ENCODE measurements at regions not wholly inside any gene's neighbourhood (a gene's known extent, or its start where the extent isn't known, plus 50 kb on each side); places are given as distances from the start of the nearest gene placed in this dataset.
A peak's percentile ranks its signal among the peaks of the same experiment; 100 is the strongest.
"Not testable (repeated sequence)": the region's sequence is repeated elsewhere in the genome, so short reads cannot be mapped to it uniquely, and the experiment has no call there.

DNA sequence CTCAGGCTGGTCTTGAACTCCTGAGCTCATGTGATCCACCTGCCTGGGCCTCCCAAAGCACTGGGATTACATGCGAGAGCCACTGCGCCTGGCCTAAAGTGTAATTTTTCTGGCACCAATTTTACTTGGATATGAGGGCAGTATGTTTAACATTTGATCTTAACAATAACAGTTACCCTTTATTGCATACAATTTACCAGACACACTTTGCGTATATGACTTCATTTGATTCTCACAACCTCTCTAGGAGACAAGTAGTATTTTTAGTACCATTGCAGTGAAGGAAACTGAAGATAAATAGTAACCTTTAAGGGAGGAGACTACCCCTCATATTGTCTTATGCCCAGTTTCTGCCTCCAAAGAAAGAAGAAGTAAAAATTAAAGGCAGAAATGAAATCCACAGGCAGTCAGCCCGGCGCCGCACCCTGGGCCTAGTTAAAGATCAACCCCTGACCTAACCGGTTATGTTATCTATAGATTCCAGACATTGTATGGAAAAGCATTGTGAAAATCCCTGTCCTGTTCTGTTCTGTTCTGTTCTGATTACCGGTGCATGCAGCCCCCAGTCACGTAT lies 54.0 kb downstream of the CYP26A1 start:
- H3K36me3 Mint-ChIP-seq; H3K27me3 ChIP-seq (ENCODE audit: insufficient read depth, low read length, poor library complexity, severe bottlenecking); DNase-seq; H3K36me3 ChIP-seq (ENCODE audit: insufficient read depth, low read length); H3K27ac ChIP-seq (ENCODE audit: low read depth, low read length); POLR2A ChIA-PET; H3K4me3 Mint-ChIP-seq; H3K4me3 ChIP-seq (ENCODE audit: low read length): not testable (repeated sequence)
- Histone ChIP-seq H3K9me3 (ENCODE audit: low read length) (peaks cover 12% of the 10 kb centered on the region), H3K4me1 (ENCODE audit: insufficient read depth, low read length) (peaks cover 23% of the 10 kb centered on the region)
- H3K4me1 Mint-ChIP-seq = peaks cover 20 to 31% (median 28%) of the 10 kb centered on the region in 3 donors
- H3K27me3 Mint-ChIP-seq = peaks cover 2 to 11% of the 10 kb centered on the region in 2 donors
- H3K9me3 Mint-ChIP-seq = peaks cover 11 to 27% (median 21%) of the 10 kb centered on the region in 5 donors
- CTCF ChIA-PET = interaction anchor here (1.2 to 1.6 kb wide), 2 partner anchors 12 kb away, joined by 3 to 5 read pairs; no protein-coding TSS in a partner anchor
- H3K27ac Mint-ChIP-seq = peak overlapping the region in 1 of 8 donors; percentile 6

DNA sequence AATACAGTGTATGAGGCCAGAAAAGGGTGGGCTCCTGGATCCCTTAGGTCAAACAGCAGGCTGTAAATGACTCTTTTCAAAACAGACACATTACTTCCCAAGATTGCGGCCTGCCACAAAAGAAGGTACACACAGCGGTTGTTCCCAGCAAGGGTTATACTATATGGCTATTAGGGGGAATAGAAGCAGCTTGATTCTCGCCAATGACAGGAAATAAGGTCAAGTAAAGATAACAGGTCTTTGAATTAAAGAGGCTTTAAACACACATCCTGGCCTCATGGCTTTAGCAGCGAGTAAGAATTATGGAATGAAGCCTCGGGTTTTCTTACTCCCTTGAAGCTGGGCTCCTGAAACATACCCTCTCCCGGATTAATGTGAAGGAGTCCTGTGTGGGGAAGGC lies 58.3 kb downstream of the CYP26A1 start:
- H3K9me3 Mint-ChIP-seq = peaks cover 0 to 12% (median 11%) of the 10 kb centered on the region in 5 donors
- no peak overlapping the region for H3K4me3 Mint-ChIP-seq
- peaks cover 0 to 2% (median 0%) of the 10 kb centered on the region in 3 donors for H3K36me3 Mint-ChIP-seq
- H3K4me1 Mint-ChIP-seq = no peaks in the 10 kb centered on the region
- Histone ChIP-seq H3K4me1 (ENCODE audit: insufficient read depth, low read length) (no peaks in the 10 kb centered on the region), H3K27ac (ENCODE audit: low read depth, low read length) (no peak overlapping the region), H3K4me3 (ENCODE audit: low read length) (no peak overlapping the region), H3K9me3 (ENCODE audit: low read length) (peaks cover under 1% of the 10 kb centered on the region), H3K27me3 (ENCODE audit: insufficient read depth, low read length, poor library complexity, severe bottlenecking) (no peaks in the 10 kb centered on the region), H3K36me3 (ENCODE audit: insufficient read depth, low read length) (no peaks in the 10 kb centered on the region)
- DNase-seq = no peak
- POLR2A ChIA-PET = no interaction called here
- H3K27ac Mint-ChIP-seq = no peak overlapping the region
- peaks cover 2 to 26% of the 10 kb centered on the region in 2 donors for H3K27me3 Mint-ChIP-seq
- CTCF ChIA-PET = no interaction called here

GRCh38 chr10:93138113-93138870 lies 64.6 kb downstream of the CYP26A1 start:
- no peaks in the 10 kb centered on the region for H3K9me3 ChIP-seq (ENCODE audit: low read length)
- ChIA-PET CTCF (interaction anchor here (0.9 kb wide), 1 partner anchor 24 kb away, joined by 3 read pairs; no protein-coding TSS in a partner anchor), POLR2A (no interaction called here)
- no peaks in the 10 kb centered on the region for H3K27me3 ChIP-seq (ENCODE audit: insufficient read depth, low read length, poor library complexity, severe bottlenecking)
- Mint-ChIP-seq H3K36me3 (no peaks in the 10 kb centered on the region), H3K4me3 (no peak overlapping the region), H3K27ac (no peak overlapping the region), H3K4me1 (no peaks in the 10 kb centered on the region), H3K27me3 (peaks cover 6 to 38% of the 10 kb centered on the region in 2 donors), H3K9me3 (no peaks in the 10 kb centered on the region)
- no peak overlapping the region for H3K4me3 ChIP-seq (ENCODE audit: low read length)
- H3K4me1 ChIP-seq (ENCODE audit: insufficient read depth, low read length) = no peaks in the 10 kb centered on the region
- no peaks in the 10 kb centered on the region for H3K36me3 ChIP-seq (ENCODE audit: insufficient read depth, low read length)
- no peak overlapping the region for H3K27ac ChIP-seq (ENCODE audit: low read depth, low read length)
- DNase-seq = no peak

DNA sequence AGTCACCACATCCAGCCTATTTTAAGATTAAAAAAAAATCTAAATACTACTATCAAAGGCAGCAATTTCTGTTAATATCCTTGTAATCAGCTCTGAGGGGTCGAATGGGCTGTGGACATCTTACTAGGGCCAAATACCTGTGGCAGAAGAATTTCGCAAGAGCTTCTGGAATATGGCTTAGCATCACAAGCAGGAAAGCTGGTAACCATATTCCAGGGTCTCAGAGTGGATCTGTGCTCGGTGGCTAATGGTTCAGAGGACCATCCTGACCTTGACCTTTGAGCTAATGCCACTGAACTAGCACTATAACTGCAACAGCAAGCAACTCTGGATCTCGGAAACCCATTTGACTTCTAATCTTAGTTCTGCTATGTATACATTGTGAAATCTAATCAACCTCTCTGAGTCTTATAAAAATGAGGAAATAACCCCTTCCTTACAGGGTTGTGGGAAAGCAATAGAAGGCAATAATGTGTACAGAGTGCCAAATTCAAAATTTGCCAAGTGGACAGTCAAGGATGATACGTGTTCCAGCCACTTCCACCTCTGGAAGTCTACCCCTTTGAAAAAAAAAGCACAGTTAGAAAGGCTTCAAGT lies 65.5 kb downstream of the CYP26A1 start:
- no peak for DNase-seq
- H3K27me3 ChIP-seq (ENCODE audit: insufficient read depth, low read length, poor library complexity, severe bottlenecking) = no peaks in the 10 kb centered on the region
- ChIA-PET POLR2A (no interaction called here), CTCF (no interaction called here)
- Mint-ChIP-seq H3K4me3 (no peak overlapping the region), H3K4me1 (no peaks in the 10 kb centered on the region), H3K9me3 (no peaks in the 10 kb centered on the region), H3K36me3 (no peaks in the 10 kb centered on the region), H3K27me3 (peaks cover 8 to 40% of the 10 kb centered on the region in 2 donors), H3K27ac (peak overlapping the region in 1 of 8 donors; percentile 38)
- no peaks in the 10 kb centered on the region for H3K4me1 ChIP-seq (ENCODE audit: insufficient read depth, low read length)
- no peak overlapping the region for H3K27ac ChIP-seq (ENCODE audit: low read depth, low read length)
- no peaks in the 10 kb centered on the region for H3K9me3 ChIP-seq (ENCODE audit: low read length)
- H3K36me3 ChIP-seq (ENCODE audit: insufficient read depth, low read length) = no peaks in the 10 kb centered on the region
- H3K4me3 ChIP-seq (ENCODE audit: low read length) = no peak overlapping the region

DNA sequence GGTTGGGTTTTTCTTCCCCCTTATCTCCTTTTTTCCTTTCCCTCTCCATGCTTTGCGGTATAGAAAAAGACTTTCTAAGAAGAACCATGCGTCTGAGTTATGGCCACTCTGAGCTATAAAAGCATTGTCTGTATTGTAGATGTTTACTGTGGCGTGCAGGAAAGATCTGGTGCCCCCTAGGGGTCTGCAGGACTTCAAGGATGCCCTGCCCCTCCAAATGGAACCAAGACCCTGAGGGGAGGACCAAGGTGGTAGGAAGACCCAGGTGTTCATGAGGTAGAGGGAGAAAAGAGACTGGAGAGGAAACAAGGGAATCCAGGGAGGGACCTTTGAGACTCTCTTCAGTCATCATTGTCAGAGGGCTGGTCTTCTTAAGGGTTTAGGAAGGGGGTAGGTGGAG lies 68.8 kb downstream of the CYP26A1 start:
- no peak for DNase-seq
- H3K27me3 ChIP-seq (ENCODE audit: insufficient read depth, low read length, poor library complexity, severe bottlenecking) = no peaks in the 10 kb centered on the region
- H3K36me3 ChIP-seq (ENCODE audit: insufficient read depth, low read length) = no peaks in the 10 kb centered on the region
- no peaks in the 10 kb centered on the region for H3K4me1 Mint-ChIP-seq
- no peaks in the 10 kb centered on the region for H3K9me3 Mint-ChIP-seq
- H3K9me3 ChIP-seq (ENCODE audit: low read length) = no peaks in the 10 kb centered on the region
- H3K36me3 Mint-ChIP-seq = no peaks in the 10 kb centered on the region
- ChIA-PET POLR2A (no interaction called here), CTCF (interaction anchor here (1.6 kb wide), 1 partner anchor 27 kb away, joined by 4 read pairs; no protein-coding TSS in a partner anchor)
- no peak overlapping the region for H3K27ac ChIP-seq (ENCODE audit: low read depth, low read length)
- H3K27me3 Mint-ChIP-seq = peaks cover 8 to 39% of the 10 kb centered on the region in 2 donors
- no peak overlapping the region for H3K4me3 ChIP-seq (ENCODE audit: low read length)
- H3K4me3 Mint-ChIP-seq = no peak overlapping the region
- no peak overlapping the region for H3K27ac Mint-ChIP-seq
- H3K4me1 ChIP-seq (ENCODE audit: insufficient read depth, low read length) = no peaks in the 10 kb centered on the region

DNA sequence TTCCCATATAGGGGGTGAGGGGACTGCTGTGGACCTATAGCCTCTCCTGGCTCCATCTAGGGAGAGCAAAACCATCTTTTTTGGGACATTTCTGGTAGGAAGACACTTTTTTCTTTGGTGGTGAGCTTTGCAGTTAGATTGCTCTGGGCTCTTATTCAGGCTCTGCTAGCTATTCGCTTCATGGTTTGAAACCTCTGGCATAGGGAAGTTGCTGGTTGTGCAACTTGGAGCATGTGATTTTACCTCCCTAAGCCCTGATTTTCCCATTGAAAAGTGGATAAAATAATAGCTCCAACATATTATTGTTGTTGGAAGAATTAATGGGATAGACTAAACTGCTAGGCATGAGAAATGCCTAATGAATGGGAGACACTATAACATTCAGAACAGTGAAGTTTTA lies 69.6 kb downstream of the CYP26A1 start:
- ChIA-PET POLR2A (no interaction called here), CTCF (interaction anchor here (1.6 kb wide), 1 partner anchor 27 kb away, joined by 4 read pairs; no protein-coding TSS in a partner anchor)
- Histone ChIP-seq H3K36me3 (ENCODE audit: insufficient read depth, low read length) (no peaks in the 10 kb centered on the region), H3K27me3 (ENCODE audit: insufficient read depth, low read length, poor library complexity, severe bottlenecking) (no peaks in the 10 kb centered on the region), H3K9me3 (ENCODE audit: low read length) (no peaks in the 10 kb centered on the region), H3K4me1 (ENCODE audit: insufficient read depth, low read length) (no peaks in the 10 kb centered on the region), H3K4me3 (ENCODE audit: low read length) (no peak overlapping the region), H3K27ac (ENCODE audit: low read depth, low read length) (no peak overlapping the region)
- H3K27me3 Mint-ChIP-seq = peaks cover 8 to 36% of the 10 kb centered on the region in 2 donors
- DNase-seq = no peak
- no peak overlapping the region for H3K4me3 Mint-ChIP-seq
- no peaks in the 10 kb centered on the region for H3K4me1 Mint-ChIP-seq
- H3K9me3 Mint-ChIP-seq = no peaks in the 10 kb centered on the region
- H3K36me3 Mint-ChIP-seq = no peaks in the 10 kb centered on the region
- H3K27ac Mint-ChIP-seq = no peak overlapping the region

DNA sequence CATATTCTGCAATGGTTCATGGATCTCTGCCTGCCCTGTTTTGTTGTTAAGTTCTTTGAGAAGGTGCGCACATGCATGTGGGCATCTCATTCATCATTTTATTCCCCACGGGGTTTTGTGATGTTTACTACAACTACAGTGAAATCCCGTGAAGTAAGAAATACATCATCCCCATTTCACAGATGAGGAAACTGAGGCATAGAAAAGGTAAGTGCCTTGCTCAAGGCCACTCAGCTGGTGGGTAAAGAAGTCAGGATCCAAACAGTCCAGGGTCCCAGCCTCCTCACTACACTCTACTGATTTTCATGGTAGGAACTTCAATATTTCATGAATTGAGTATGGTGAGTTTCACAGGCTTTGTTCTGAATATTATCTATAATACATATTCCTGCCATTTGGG lies 72.6 kb downstream of the CYP26A1 start:
- Histone ChIP-seq H3K4me1 (ENCODE audit: insufficient read depth, low read length) (peaks cover 15% of the 10 kb centered on the region), H3K27ac (ENCODE audit: low read depth, low read length) (no peak overlapping the region), H3K9me3 (ENCODE audit: low read length) (no peaks in the 10 kb centered on the region), H3K4me3 (ENCODE audit: low read length) (no peak overlapping the region), H3K36me3 (ENCODE audit: insufficient read depth, low read length) (no peaks in the 10 kb centered on the region), H3K27me3 (ENCODE audit: insufficient read depth, low read length, poor library complexity, severe bottlenecking) (no peaks in the 10 kb centered on the region)
- Mint-ChIP-seq H3K27ac (no peak overlapping the region), H3K27me3 (peaks cover 3 to 39% of the 10 kb centered on the region in 2 donors), H3K36me3 (peaks cover 0 to 4% (median 0%) of the 10 kb centered on the region in 3 donors), H3K4me3 (no peak overlapping the region), H3K9me3 (no peaks in the 10 kb centered on the region), H3K4me1 (peaks cover 11 to 12% (median 12%) of the 10 kb centered on the region in 3 donors)
- ChIA-PET CTCF (no interaction called here), POLR2A (no interaction called here)
- DNase-seq = no peak

- DNase-seq = no peak
- no peaks in the 10 kb centered on the region for H3K9me3 ChIP-seq (ENCODE audit: low read length)
- H3K36me3 Mint-ChIP-seq = peaks cover 0 to 4% (median 0%) of the 10 kb centered on the region in 3 donors
- H3K27ac ChIP-seq (ENCODE audit: low read depth, low read length) = no peak overlapping the region
- CTCF ChIA-PET = no interaction called here
- H3K27me3 Mint-ChIP-seq = peaks cover 8 to 42% of the 10 kb centered on the region in 2 donors
- no peaks in the 10 kb centered on the region for H3K27me3 ChIP-seq (ENCODE audit: insufficient read depth, low read length, poor library complexity, severe bottlenecking)
- H3K9me3 Mint-ChIP-seq = no peaks in the 10 kb centered on the region
- peaks cover 11 to 15% (median 14%) of the 10 kb centered on the region in 3 donors for H3K4me1 Mint-ChIP-seq
- POLR2A ChIA-PET = no interaction called here
- H3K4me1 ChIP-seq (ENCODE audit: insufficient read depth, low read length) = peaks cover 15% of the 10 kb centered on the region
- no peak overlapping the region for H3K27ac Mint-ChIP-seq
- H3K4me3 Mint-ChIP-seq = no peak overlapping the region
- no peak overlapping the region for H3K4me3 ChIP-seq (ENCODE audit: low read length)
- no peaks in the 10 kb centered on the region for H3K36me3 ChIP-seq (ENCODE audit: insufficient read depth, low read length)
Observed at GRCh38 chr10:93147281-93147680, 73.6 kb downstream of the CYP26A1 start.

Measured in CD8-positive, alpha-beta memory T cell (primary cell).